ENCODE measurements at regions not wholly inside any gene's neighbourhood (a gene's known extent, or its start where the extent isn't known, plus 50 kb on each side); places are given as distances from the start of the nearest gene placed in this dataset.

- no peak for TF ChIP-seq REST (IDR thresholded peaks at IDR 0.05; ENCODE audit: unreplicated experiment)
- TF ChIP-seq JUNB (IDR thresholded peaks at IDR 0.05; ENCODE audit: unreplicated experiment) = no peak
- TF ChIP-seq EZH2 (IDR thresholded peaks at IDR 0.05; ENCODE audit: low read depth, unreplicated experiment) = no peak
Observed at GRCh38 chr5:108588323-108588722, 159.4 kb upstream of the FER start (continued).

- Histone ChIP-seq H3F3A (replicated peaks; ENCODE audit: low read depth) (no peaks in the 10 kb centered on the region), H3K36me3 (ENCODE audit: insufficient read depth) (no peaks in the 10 kb centered on the region), H3K27me3 (ENCODE audit: insufficient read depth) (no peaks in the 10 kb centered on the region), H4K20me1 (replicated peaks; ENCODE audit: insufficient read depth) (no peaks in the 10 kb centered on the region), H3K4me1 (ENCODE audit: insufficient read depth) (peaks cover 8% of the 10 kb centered on the region; the same call in 1 of the 2 replicates), H3K79me2 (replicated peaks; ENCODE audit: insufficient read depth) (no peaks in the 10 kb centered on the region), H3K4me3 (no peak overlapping the region), H3K9me2 (ENCODE audit: insufficient read depth) (peaks cover 4% of the 10 kb centered on the region; the same call in 1 of the 2 replicates), H3K27ac (ENCODE audit: low read depth) (no peak overlapping the region), H3K4me2 (no peak overlapping the region), H2AFZ (no peak overlapping the region)
- Mint-ChIP-seq H3K36me3 (ENCODE audit: low read depth) (no peaks in the 10 kb centered on the region), H3K27me3 (ENCODE audit: insufficient read depth, low read depth, poor library complexity) (no peaks in the 10 kb centered on the region), H3K4me3 (no peak overlapping the region), H3K9me3 (no peaks in the 10 kb centered on the region), H3K27ac (no peak overlapping the region), H3K4me1 (no peaks in the 10 kb centered on the region; the same call in 2 of the 3 replicates)
- DNase-seq (ENCODE audit: low spot score) (no peak), ATAC-seq (no peak)
- TF ChIP-seq NANOG (IDR thresholded peaks at IDR 0.05; ENCODE audit: borderline replicate concordance) (no peak), STAT1 (IDR thresholded peaks at IDR 0.05; ENCODE audit: unreplicated experiment) (no peak), POLR2AphosphoS5 (IDR thresholded peaks at IDR 0.05; ENCODE audit: low read depth) (no peak), ZNF331 (CRISPR knock-in tag; IDR thresholded peaks at IDR 0.05; ENCODE audit: low read depth) (no peak), CREB1 (CRISPR knock-in tag; IDR thresholded peaks at IDR 0.05; ENCODE audit: low read depth) (no peak), CTCF (conservative IDR thresholded peaks at IDR 0.05; ENCODE audit: low read depth in 2 of 2) (no peak), EZH2 (IDR thresholded peaks at IDR 0.05; ENCODE audit: low read depth, unreplicated experiment) (no peak), EZH2phosphoT487 (IDR thresholded peaks at IDR 0.05; ENCODE audit: unreplicated experiment) (no peak), JUNB (IDR thresholded peaks at IDR 0.05; ENCODE audit: unreplicated experiment) (no peak), ZNF114 (CRISPR knock-in tag; IDR thresholded peaks at IDR 0.05) (no peak), ZNF462 (CRISPR knock-in tag; IDR thresholded peaks at IDR 0.05) (no peak), ETS1 (IDR thresholded peaks at IDR 0.05) (no peak)
Observed at GRCh38 chr5:108587821-108588220, 159.9 kb upstream of the FER start.

Measured in GM23338 (cell line).